VCaP (cell line): ENCODE measurements at regions not wholly inside any gene's neighbourhood (a gene's known extent, or its start where the extent isn't known, plus 50 kb on each side); places are given as distances from the start of the nearest gene placed in this dataset.

Source experiments
- H3K27ac ChIP-seq: fragments of 450-650 bp; 2 replicates; pipeline ENCODE4 v1.5.1; 2017
- CTCF ChIP-seq: fragments of 450-650 bp; conservative IDR thresholded peaks from 2 replicates; pipeline ENCODE4 v1.5.1; 2017; ENCODE audit warnings: mild to moderate bottlenecking, moderate library complexity

DNA sequence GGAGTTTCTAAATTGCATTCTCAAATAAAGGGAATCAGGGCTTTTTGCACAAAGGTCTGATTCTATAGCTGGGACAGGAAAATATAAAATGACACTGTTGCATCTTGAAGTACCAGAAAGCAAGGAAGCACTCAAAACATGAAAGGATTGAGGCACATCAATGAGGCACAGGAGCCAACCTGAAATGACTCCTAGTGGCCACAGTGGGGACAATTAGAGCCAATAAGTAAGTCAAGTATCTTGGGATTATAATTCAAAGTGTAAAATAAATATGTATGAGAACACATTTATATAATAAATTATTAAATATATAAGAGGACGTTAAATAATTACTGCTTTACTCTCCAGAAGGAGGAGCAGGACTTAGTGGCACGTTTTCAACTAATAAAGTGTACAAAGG is 1259.5 kb upstream of the CDH2 start:
- no peak overlapping the region for H3K27ac ChIP-seq
- 0 out of 2 replicates have a peak, but pooled peaks have one; percentile 14 for TF ChIP-seq CTCF

DNA sequence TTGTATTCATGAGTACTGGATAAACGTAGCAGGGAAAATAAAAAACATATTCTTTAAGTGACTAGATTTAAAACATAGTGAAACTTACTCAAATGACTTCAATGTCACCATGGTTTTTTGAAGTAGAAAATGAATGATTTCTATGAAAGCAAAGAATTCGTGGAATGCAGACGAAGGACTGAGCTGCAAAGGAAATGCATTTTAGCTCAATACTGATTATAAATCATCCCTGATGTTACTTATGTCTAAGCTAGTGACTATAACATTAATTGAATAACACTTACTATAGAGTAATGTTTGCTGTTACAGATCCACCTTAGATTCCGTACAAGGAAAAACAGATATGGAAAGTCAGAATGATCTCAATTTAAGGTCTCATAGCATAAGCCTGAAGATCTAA is 1257.7 kb upstream of the CDH2 start:
- no peak overlapping the region for H3K27ac ChIP-seq
- TF ChIP-seq CTCF = no peak

- H3K27ac ChIP-seq = no peak overlapping the region
- TF ChIP-seq CTCF = no peak
Observed at GRCh38 chr18:29430416-29430815, 1253.5 kb upstream of the CDH2 start.

DNA sequence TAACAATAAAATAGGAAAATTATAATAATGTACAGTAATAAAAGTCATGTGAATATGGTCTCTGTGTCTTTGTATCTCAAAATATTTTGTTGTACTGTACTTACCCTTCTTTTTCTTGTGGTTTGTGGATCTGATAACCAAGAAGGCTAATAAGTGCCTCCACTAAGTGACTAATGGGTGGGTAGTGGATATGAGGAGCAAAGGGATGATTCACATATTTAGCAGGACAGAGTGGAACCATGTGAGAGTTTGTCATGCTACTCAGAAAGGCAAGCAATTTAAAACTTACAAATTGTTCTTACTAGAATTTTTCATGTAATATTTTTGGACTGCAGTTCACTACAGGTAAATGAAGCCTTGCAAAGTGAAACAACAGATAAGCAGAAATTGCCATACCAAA is 1241.2 kb upstream of the CDH2 start:
- TF ChIP-seq CTCF = no peak
- no peak overlapping the region for H3K27ac ChIP-seq

- no peak overlapping the region for H3K27ac ChIP-seq
- no peak for TF ChIP-seq CTCF
Observed at GRCh38 chr18:29406996-29407395, 1230.1 kb upstream of the CDH2 start.

DNA sequence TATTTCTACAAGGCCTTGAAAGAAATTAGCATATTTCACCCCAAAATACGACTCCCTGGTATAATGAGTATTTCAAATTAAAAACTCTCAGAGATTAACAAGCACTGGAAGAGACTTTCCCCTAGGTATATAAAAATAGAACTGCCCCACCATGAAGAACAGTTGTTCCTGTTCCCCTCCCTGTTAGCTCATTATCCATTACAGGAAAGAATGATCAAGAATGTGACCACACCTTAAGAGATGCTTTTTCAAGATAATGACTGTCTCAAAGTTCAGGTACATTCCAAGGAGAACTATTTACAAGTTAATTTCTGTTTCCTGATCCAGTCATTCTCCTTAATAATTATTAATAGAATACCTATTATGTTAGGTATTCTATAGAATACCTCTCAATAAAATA is 1220.6 kb upstream of the CDH2 start:
- TF ChIP-seq CTCF = no peak
- H3K27ac ChIP-seq = no peak overlapping the region

GRCh38 chr18:29383311-29384273 is 1206.7 kb upstream of the CDH2 start:
- no peak overlapping the region for H3K27ac ChIP-seq
- no peak for TF ChIP-seq CTCF
